ENCODE measurements at regions not wholly inside any gene's neighbourhood (a gene's known extent, or its start where the extent isn't known, plus 50 kb on each side); places are given as distances from the start of the nearest gene placed in this dataset.

GRCh38 chr10:3270577-3271316, 98.2 kb upstream of the PITRM1 start:
- TF ChIP-seq GATA2 (IDR thresholded peaks at IDR 0.05; ENCODE audit: low read depth, low read length) (no peak), GATA3 (IDR thresholded peaks at IDR 0.05; ENCODE audit: low read depth, low read length) (no peak)

All from SH-SY5Y (cell line).